Keratinocyte (primary cell): ENCODE measurements at regions not wholly inside any gene's neighbourhood (a gene's known extent, or its start where the extent isn't known, plus 50 kb on each side); places are given as distances from the start of the nearest gene placed in this dataset.

Experiments used
- CTCF ChIP-seq, 3 experiments: IDR thresholded peaks in 1 of 3; conservative IDR thresholded peaks in 1 of 3; optimal IDR thresholded peaks in 1 of 3; 2 replicates in 2 of 3; 3 replicates in 1 of 3; pipeline versions ENCODE3 to v1.5.1; 2011; ENCODE audit warnings: low read length in 3 of 3, mild to moderate bottlenecking in 3 of 3, moderate library complexity in 2 of 3, control low read depth in 1 of 3, inconsistent platforms in 1 of 3; ENCODE audit not compliant: insufficient read depth in 2 of 3; ENCODE audit errors: extremely low read depth in 1 of 3
- EZH2 ChIP-seq: IDR thresholded peaks from one replicate; pipeline ENCODE4 v1.6.1; 2012; ENCODE audit warnings: inconsistent platforms, mild to moderate bottlenecking, low read length, moderate library complexity

- TF ChIP-seq CTCF (optimal IDR thresholded peaks at IDR 0.05 in 1 of 3, IDR thresholded peaks at IDR 0.05 in 1 of 3, conservative IDR thresholded peaks at IDR 0.05 in 1 of 3; ENCODE audit: extremely low read depth in 1 of 3, insufficient read depth in 2 of 3, low read length in 3 of 3) (no peak), EZH2 (no peak)
These were observed 1205.4 kb downstream of the TBC1D22A start for GRCh38 chr22:47967831-47968230.
